SW480 (cell line): ENCODE measurements at regions not wholly inside any gene's neighbourhood (a gene's known extent, or its start where the extent isn't known, plus 50 kb on each side); places are given as distances from the start of the nearest gene placed in this dataset.

Source experiments
- DNase-seq: peaks from one replicate; pipeline ENCODE4 v3.0.0-alpha.2; 2016; ENCODE audit warnings: low spot score

DNA sequence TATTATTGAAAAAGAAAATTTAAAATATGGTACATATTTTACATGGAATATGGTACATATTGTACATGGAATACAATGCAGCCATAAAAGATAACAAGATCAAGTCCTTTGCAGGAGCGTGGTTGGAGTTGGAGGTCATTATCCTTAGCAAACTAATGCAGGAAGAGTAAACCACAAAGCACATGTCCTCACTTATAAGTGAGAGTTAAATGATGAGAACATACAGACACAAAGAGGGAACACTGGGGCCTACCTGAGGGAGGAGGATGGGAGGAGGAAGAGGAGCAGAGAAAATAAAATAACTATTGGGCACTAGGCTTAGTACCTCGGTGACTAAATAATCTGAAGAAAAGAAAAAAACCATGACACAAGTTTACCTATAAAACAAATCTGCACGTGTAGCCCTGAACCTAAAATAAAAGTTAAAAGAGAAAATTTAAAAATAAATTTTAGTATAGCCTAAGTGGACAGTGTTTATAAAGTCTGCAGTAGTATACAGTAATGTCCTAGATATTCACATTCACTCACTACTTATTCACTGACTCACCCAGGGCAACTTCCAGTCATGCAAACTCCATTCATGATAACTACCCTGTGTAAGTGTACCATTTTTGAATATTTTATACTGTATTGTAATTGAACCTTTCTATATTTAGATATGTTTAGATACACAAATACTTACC lies 204.4 kb downstream of the FAM76B start:
- no peak for DNase-seq

GRCh38 chr11:95584589-95584988 lies 205.0 kb downstream of the FAM76B start:
- DNase-seq: no peak

- DNase-seq: no peak
These were observed 205.4 kb downstream of the FAM76B start for GRCh38 chr11:95584180-95584579.

DNA sequence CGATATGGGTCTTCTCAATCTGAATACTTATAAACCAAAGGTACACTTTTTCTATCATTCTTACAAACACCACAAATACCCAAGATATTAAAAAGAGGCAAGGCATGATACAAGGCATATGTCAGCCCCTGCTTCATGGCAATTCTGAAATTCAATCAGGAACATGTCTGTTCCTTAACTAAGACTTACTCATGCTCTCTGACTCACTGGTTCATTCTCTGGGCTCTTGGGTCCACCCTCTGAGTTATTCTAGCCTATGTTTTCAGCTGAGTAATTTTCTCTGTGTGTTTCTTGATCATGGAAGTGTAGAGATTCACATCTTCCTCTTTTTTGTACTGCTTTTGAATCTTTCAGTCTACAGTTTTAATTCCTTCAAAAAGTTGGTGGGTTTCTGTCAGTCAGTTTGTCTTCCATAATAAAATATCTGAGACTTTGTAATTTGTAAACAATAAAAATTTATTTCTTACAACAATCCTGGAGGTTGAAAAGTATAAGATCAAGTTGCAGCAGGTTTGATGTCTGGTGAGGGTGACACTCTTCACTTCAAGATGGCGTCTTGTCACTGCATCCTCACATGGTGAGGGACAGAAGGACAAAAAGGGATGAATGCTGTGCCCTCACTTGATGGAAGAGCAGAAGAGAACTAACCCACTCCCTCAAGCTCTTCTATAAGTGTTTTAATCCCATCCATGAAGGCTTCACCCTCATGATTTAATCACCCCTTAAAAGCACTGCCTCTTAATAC lies 211.7 kb downstream of the FAM76B start:
- no peak for DNase-seq

GRCh38 chr11:95576146-95576845 lies 213.3 kb downstream of the FAM76B start:
- DNase-seq: no peak

- no peak for DNase-seq
These were observed 214.1 kb downstream of the FAM76B start for GRCh38 chr11:95575517-95575916.

DNA sequence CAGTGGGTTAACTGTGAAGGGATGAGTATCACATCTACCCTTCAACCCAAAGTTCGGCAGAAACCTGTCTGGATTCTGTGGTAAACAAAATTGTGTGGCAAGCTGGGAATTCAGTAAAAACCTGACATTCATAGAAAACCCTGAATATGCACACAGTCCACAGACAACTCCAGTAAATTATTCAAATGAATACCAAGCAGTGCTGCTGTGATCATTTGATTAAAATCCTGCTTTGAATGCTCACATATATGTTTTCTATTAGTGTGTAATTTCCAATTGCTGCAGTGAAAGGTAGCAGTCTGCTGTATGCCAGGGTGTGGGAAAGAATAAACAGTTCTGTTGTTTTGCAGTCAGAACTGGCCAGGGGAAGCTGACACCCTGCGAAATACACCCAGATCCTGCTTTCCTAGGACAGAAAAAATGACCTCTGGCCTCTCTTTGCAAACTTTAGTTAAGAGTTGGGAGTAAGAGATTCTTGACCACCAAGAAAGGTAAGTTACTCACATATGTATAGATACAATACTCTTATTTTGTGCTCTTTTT lies 217.8 kb downstream of the FAM76B start:
- DNase-seq: no peak

DNA sequence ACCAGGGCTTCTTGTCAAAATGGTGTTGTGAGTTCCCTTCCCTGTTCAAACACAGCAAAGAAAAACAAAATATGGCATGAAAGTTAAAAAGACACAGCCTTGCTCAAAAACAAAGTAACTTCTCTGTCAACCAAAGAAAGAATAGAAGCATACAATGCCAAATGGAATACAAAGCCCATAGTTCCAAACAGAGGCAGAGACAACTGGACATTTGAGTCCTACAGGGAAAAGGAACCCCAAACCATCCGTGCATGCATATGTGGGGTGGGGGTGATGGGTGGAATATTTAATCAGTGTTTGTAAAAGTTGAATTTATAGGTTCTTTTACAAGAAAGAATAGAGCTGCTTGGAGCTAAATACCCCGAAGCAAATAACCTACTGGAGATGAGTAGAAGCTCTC lies 218.7 kb downstream of the FAM76B start:
- no peak for DNase-seq

GRCh38 chr11:95569207-95569606 lies 220.4 kb downstream of the FAM76B start:
- DNase-seq: no peak

DNA sequence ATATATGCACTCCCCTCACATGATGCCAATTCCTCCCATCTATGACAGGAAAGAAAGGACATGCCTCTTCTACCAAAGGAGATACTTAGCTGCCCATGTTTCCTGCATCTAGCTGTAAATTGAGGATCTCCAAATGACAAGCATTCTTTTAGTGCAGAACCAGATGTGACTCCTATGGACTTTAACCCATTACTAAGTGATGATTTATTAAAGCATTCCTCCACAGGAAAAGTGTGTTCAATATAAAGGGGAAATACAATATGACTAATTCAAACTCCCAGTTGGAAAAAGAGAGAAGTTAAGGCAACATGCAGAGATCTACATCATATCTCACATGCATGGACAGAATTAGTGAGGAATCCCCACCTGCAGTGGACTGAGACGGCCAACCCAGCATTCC lies 221.3 kb downstream of the FAM76B start:
- DNase-seq: no peak

DNA sequence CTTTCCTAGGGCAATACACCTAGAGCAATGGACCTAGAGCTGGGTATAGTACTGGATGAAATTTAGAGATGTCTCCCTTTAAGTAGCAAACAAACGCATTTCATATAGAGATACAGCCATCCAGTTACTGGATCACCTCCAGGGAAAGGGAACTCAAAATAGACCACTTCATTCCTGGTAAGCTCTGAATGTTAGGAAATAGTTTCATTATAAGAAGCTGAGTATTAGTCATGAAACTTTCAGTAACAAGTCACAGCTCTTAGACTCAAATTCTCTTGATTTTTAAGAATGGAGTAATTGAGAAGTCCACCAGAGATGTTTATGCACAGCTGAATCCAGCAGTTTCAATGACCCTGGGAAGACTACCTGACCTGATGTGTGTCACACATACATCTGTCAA lies 221.9 kb downstream of the FAM76B start:
- no peak for DNase-seq

- DNase-seq: no peak
These were observed 223.4 kb downstream of the FAM76B start for GRCh38 chr11:95566211-95566610.

- DNase-seq: no peak
These were observed 223.8 kb downstream of the FAM76B start for GRCh38 chr11:95565724-95566141.

DNA sequence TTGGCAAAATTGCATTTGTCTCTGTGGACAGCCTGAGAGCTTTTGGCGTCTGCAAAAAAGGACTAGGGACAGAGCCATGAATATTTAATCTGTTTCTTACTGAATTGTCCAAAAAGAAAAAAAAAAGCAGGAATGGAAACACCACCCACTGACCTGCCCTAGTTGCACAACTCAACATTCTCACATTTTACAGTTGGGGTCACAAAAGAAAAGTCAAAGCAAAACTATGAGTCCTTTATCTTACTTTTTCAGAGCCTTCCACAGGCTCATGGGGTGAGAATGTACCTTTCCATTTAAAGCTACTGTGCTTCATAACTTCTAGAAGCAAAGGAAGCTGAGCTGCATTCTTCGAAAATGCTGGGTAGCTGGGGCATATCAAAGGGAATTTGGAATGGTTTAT lies 225.7 kb downstream of the FAM76B start:
- DNase-seq: no peak

DNA sequence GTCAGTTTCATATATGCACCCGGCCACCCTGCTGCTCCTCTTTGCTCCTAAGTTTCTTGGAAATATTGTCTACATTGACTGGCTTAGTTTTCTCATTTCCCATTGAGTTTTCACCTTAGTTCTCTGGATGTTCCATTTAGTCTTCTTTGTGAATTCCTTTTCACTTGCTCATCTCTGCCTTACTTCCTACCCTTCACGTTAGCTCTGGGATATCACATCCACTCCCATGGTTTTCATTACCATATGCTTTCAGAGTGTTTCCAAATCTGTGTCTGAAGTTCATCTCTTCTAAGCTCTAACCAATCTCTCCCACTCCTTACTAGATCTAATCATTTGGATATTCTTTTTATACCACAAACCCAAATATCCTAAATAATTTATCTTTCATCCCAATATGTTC lies 226.4 kb downstream of the FAM76B start:
- no peak for DNase-seq

DNA sequence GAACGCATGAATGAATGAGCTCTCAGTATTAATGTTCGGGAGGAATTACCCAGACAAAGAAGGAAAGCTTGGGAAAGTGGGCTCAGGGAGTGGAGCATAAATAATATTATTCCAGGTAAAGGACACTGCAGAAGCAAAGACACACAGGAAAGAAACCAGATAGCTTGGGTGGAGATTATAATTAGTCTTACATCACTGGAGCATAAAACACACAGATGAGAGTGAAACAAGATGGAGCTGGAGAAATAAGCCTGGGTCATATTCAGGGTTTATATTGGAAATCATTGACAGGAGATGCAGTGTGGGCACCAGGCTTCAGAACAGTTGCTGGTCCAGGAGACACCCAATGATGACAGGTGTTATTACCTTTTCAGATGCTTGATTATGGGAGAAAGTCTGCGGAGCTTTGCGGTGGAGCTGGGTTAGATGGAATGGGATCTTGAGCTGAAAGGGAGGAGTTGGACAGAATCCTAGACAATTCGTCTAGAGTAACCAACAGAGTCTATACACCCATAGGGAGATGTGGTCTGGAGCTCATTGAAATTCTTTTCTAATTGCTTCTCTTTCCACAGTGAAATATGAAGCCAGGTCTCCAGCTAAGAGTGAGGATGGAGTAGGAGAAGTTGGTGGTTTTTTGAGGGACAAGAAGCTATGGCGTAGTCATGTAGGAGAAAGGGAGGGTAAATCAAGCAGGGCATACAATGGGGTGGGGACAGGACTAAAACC lies 227.2 kb downstream of the FAM76B start:
- DNase-seq: no peak

DNA sequence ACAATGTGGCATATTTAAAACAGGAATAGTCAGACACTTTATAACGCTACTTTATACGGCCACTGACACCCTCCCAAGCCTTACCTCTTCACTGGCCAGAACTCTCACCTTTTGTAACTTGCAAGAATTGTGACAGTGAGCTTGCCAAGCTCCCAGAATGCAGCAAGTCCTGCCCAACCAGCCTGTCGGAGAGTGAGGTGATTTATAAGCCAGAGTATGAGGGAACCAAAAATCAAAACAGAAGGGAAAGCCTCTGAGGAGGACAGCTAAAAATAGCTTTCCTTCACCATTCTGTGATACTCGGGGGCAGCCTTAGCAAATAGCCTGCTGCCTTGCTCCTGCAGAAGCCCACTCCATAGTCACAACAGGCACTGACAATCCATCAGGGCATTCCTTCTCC lies 229.7 kb downstream of the FAM76B start:
- DNase-seq: no peak

DNA sequence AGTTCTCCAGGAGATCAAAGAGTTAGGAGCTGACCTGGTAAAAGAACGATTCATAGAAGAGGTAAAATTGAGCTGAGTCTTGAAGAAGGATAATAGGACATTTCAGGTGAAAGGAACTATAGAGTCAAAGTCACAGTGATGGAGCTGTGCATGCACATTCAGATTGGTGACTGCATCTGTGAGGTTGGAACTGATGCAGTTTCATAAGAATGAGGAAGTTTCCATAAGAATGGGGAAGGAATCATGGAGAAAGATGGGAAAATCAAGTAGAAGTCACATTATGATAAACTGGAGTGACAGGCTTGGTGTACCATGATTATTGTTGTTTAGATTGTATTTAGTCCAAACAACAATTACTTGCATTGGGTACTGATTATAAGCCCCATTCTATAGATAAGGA lies 232.2 kb downstream of the FAM76B start:
- DNase-seq: no peak

GRCh38 chr11:95556342-95557163 lies 233.0 kb downstream of the FAM76B start:
- no peak for DNase-seq

DNA sequence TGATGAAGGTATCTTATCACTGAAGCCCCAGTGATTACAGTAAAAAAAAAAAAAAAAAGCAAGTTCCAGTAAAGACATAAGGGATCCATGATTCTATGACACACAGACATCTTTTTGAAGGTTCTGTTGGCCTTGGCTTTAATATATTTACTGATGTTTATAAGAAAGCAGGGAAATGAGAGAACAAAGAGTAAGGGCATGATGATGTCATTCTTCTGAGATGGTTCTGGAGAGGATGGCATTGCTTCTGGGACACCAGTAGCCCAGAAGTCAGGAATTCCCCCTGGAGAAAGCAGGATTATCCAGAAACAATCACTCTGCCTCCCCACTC lies 233.6 kb downstream of the FAM76B start:
- no peak for DNase-seq

DNA sequence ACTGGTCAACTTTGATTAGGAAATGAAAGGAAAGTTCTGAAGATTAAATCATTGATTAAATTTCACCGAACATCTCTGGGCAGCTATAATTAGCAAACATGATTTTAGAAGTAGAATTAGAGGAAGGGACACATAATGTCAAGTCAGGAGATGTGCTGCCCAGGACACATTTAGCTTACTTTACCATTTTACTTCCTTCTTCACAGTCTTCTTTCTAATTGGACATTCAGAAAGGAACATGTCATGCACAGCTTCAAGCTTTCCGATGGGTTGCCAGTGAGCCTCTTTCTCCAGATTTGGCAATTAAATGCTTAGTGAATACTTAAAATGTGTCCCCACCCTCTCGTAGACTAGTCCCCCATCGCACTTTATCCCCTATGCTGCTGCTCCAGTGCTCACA lies 234.7 kb downstream of the FAM76B start:
- no peak for DNase-seq

- DNase-seq: no peak
These were observed 240.3 kb downstream of the FAM76B start for GRCh38 chr11:95549301-95549700.
